Superior temporal gyrus (tissue), 1 donor: ENCODE measurements at regions not wholly inside any gene's neighbourhood (a gene's known extent, or its start where the extent isn't known, plus 50 kb on each side); places are given as distances from the start of the nearest gene placed in this dataset.
A peak's percentile ranks its signal among the peaks of the same experiment; 100 is the strongest.
"Not testable (repeated sequence)": the region's sequence is repeated elsewhere in the genome, so short reads cannot be mapped to it uniquely, and the experiment has no call there.

Experiments
- DNase-seq: peaks from one replicate; pipeline ENCODE4 v3.0.0-alpha.2; 2016; ENCODE audit errors: extremely low spot score

DNA sequence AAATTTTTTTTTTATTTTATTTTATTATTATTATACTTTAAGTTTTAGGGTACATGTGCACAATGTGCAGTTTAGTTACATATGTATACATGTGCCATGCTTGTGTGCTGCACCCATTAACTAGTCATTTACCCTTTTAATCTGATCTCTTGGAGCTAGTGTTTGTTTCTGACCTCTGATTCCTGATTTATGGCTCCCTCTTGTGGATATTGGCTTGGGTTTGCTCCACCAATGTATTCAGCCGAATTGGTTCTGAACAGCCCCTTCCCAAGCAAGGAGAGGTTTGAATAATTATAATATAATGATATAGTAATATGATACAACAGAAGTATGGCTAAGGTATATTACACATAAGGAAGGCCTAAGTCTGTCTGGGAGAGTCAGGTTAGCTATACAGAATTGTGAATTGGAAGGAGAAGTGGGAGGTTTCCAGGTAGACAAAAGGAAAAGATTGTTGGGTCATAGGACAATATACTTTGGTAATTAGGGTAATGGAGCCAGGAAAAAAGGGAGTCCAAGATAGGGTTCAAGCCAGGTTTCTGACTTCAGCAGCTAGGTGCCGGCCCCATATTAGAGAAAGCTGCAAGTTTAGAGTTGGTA, 53.1 kb upstream of the HMCN1 start:
- peak; percentile 71 for DNase-seq

DNA sequence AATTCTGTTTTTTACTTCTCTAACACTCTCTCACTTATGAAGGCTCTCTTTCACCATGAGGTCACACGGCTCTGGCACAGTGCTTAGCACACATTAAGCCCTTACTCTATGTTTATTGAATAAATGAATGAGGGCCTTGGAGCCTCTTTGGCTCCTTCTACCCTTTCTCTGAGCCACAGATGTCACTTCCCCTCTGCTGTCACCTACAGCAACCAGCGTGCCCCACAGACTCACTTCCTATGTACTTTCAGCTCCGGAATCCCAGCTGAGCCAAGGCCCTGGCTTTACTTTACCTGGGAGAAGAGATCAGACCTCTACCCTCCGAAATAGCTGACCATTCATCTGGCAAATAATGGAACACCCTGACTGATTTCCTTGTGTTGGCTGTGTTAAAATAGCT, 53.7 kb upstream of the HMCN1 start:
- no peak for DNase-seq

DNA sequence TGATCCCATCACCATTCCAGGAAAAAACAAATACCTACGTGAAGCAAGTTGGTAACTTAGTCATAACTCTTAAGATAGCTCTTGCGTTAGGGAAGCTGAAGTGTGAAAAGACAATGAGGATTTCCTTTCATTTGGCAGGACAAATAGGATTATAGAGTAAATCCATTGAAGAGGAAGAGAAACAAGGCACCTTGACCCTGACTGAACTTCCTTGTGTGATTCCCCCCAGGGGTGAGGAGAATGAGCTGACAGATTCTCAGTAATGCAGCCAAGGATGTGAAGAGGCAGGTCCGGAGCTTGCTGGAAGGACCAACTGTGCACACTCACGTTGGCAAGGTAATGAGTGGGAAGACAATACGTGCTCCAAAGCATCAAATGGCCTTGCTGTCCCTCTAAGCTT, 55.0 kb upstream of the HMCN1 start:
- DNase-seq, result no peak

DNA sequence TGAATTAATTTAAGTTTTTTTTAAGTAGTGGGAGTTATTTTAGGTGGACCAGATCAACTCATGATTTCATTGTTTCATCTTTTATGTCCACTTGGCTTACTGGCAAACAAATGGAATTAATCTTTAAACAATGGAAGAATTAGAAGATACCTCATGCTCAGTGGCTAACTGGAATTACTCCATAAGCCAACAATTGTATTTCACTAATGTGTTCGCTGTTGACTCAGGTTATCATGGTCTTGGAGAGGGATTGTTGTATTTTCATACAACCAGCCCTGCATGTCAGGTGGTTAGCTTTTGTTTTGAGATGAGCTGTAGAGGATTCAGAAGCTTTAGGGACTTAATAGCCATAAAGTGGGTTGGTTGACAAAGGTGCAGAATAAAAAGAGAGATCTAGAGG, 57.2 kb upstream of the HMCN1 start:
- DNase-seq, result no peak

DNA sequence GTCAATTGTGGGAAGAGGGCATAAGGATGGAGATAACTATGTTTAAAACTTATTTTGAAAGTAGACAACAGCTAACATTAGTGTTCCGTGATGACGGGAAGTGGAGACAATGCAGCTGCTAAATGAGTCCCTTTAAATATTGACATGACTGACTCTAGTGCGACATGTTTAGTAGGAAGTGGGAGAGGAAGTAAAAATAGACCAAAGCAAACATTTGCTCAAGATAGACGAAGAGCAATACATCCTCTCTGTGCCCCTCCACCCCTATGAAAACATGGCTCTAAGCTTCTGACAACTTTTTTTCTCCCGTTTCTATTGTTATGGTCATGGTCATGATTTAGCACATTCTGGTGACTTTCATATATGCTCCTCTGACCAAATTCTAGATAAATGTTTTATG, 60.0 kb upstream of the HMCN1 start:
- no peak for DNase-seq

DNA sequence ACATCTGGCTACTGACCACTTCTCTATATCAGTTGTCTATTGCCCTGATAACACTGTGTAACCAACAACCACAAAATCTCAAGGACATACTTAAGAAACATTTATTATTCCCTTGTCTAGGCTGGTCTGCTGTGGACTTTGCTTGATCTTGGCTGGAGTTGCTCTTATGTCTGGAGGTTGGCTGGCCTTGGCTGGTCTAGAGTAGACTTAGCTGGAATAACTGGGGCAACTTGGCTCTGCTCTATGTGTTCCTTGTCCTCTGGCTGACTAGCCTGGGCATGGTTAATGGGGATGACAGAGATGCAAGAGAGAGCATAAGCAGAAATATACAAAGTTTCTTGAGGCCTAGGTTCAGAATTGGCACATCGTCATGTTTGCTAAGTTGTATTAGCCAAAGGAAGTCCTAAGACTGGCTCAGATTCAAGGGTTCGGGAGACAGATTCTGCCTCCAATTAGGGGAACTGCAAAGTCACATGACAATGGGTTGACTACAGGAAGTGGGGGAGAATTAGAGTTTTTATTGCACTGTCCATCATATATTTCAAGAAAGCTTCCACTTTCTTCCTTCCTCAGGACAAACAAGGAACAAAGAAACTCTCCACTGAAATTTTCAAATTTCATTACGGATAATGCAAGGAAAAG, 61.4 kb upstream of the HMCN1 start:
- DNase-seq, result no peak

DNA sequence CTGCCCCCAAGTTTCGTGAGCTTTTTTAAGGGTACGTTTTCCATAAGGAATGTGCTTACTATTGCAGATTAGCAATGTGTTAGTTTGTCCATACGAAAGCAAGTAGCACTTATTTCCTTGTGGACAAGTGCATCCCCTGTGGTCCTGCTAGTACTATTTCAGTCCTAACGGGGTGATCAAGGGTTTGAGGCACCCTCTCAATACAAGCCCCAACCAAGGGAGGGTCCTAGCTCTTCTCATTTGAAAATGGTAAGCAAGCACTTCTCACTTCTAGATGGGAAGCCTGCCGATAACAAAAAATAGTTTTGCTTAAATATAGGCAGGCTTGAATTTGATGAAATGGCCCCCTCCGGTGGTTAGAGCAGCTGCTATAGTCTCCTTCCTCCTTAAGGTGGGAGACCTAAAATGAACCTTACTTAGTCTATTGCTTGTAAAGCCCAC, 64.0 kb upstream of the HMCN1 start:
- no peak for DNase-seq

DNA sequence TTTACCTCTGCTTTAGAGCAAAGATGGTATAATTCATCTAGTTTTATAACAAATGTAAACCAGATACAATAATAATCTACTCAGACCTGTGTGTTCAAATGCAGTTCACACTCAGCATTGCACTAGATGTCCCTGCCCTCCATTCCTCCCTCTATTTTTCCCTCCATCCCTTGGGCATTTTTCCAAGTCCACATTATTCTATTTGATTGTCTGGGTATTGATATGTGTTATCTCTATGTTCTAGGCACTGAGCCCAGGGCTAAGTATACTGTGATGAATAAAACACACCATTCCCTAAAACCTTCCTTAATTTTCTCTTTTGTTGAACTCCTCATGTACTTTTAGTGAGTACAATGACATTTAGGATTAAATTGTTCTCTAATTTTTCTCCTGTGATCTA, 66.2 kb upstream of the HMCN1 start:
- DNase-seq, result no peak

DNA sequence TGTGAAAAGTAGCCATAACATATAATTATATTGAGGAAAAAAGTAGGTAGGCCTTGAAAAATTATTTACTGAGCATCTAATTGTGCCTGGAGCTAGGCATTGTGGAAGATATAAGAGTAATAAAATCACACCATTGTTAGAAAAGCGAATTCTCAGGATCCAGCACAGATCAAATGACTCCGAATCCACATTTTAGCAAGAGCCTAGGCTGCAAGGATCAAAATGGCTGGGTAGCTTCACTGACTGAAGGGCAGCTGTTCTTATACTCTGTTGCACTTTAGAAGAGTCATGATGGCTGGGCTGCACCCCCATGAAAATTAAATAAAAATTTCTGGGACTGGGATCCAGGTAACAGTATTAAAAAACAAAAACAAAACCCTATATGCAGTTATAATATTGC, 67.6 kb upstream of the HMCN1 start:
- DNase-seq, result no peak

DNA sequence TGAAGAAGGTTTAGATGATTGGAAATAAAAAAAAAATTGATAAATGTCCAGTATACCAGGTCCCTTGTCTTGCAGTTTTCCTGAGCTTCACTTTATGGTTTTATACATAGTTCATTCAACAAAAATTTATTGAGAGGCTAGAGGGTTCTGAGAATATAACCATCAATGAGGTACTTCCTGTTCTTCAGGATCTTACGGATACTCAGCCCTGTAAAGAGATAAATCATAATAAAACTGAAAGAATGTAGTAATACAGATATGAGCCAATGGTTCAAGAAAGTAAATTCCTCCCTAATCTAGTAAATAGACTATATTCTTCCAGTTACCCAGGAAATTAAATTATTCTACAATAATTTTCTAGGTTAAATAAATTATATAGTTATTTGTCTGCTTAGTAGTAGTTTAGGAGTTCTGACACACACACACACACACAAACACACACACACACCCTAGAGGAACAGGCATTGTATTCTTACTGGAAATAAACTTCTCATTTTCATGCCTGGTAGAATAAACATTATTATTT, 70.4 kb upstream of the HMCN1 start:
- DNase-seq, result no peak

DNA sequence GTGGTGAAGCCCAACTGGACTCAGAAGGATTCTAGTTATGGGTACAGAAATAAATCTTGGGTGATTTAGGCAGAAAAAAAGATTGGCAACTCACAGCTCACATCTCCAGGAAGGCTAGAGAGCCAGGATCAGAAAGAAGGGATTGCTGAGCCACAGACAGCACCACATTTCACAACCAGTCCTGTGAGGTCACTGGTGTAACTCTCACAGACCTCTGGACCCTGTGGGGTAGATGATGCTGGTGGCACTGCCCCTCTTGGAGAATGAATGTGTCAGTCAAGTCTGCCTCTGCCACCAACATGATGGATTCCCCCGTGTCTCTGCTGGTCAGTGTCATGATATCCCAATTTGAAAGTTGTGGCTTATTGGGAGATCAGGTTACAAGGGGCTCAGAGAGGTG, 70.9 kb upstream of the HMCN1 start:
- DNase-seq, result no peak

DNA sequence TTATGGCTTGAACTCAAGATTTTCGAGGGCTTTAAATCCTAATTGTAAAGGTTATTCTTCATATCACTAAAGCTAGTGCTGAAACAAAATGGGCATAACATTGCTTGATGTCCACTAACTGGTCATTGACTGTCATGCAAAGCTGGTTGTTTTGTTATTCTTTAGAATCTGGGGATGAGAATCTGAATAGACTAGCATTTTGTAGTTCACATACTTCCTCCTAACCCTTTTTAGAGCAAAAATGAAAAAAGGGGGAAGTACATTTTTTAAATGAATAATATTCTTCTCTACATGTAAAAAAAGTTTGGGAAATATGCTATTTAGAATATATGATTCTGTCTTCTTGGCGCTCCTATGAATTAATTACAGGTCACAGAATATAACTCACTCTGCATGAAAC, 72.2 kb upstream of the HMCN1 start:
- no peak for DNase-seq

DNA sequence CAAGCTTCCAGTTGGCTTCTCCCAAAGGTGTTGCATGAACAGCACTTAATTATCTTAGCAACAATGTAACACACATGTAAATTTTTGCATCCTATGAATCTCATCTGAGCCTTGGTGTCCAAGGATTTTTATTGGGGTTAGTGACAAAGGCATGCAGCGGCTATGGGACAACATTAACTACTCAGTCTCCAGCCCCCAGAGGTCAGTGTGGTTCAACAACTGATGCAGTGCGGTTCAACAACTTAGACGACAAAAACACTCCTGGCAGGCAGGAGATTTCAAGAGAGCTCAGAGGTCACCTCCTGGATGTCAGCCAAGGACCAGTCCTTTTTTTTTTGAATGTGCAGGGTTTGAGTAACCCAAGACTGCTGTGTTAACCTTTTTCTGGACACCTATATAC, 77.5 kb upstream of the HMCN1 start:
- no peak for DNase-seq

DNA sequence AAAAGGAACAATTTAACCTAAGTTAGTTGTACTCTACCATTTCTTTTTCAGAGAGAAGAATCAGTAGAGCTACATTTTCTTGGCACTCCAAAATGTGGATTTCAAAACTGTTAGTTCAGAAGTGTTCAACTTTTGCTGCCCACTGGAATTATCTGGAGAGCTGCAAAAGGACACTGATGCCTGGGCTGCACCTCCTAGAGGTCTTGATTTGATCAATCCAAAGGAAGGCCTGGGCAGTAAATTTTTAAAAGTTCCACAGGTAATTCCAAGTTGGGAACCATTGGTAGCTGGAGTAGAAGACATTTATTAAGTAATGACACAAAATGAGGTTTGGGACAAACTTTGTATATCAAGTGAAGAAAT, 79.3 kb upstream of the HMCN1 start:
- no peak for DNase-seq

DNA sequence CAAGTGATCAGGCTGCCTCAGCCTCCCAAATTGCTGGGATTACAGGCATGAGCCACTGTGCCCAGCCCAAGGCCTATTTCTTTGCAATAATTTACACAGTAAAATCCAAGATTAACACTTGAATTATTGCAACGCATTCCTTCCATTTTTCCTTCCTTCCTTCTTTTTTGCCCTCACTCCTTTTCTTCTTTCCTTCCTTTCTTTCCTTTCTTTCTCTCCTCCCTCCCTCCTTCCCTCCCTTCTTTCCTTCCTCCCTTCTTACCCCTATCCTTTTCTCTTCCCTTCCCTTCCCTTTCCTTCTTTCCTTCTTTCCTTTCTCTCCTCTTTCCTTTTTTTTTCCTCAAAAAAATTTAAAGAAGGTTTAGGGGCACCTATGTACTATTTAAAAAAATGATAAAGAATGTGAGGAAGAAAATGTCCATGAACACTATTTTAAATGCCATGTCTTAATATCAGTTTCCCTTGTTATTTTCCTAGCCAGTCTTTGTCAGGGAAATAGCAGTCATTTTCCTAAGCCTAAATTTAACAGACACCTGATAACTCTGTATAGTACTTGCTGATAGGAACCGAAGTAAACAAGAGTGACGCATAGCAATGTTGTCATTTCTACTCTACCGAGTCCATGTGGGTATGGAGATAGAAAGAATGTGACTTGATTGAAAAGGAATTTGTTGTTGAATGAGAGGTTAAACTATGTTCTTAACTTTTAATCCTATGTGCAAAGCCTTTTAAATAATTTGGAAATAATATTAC, 79.8 kb upstream of the HMCN1 start:
- DNase-seq, result no peak

DNA sequence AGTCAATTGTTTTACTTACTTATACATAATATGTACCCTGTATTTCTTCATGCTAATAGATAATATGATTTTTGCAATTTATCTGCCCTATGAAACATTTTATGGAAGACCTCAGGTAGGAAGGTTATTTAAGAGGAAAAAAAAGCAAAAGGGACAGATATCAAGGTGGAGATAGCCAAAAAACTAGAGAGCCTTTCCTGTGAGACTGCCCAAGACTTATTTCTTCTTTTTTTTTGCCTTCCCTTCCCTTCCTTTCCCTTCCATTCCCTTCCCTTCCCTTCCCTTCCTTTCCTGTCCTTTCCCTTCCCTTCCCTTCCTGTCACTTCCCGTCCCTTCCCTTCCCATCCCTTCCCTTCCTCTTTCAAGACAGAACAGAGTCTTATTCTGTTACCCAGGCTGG, 80.6 kb upstream of the HMCN1 start:
- DNase-seq, result no peak

DNA sequence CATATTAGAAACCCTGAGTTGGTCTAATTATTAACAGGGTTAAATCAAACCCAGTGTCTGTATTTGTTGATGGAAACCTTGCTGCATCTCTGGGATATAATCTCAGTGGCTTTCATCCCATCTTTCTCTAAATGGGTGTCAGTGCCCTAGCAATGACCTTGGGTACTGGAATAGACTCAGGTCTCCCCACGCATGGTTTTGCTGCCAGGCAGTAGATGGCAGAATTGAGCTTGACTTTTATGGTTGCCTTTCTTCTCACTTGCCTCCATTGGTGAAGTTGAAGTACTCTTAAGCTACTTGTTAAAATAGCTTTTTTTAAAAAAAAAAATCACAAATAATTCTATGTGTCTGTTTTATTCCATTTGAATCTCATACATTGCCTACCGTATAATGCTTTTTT, 81.8 kb upstream of the HMCN1 start:
- DNase-seq, result no peak

DNA sequence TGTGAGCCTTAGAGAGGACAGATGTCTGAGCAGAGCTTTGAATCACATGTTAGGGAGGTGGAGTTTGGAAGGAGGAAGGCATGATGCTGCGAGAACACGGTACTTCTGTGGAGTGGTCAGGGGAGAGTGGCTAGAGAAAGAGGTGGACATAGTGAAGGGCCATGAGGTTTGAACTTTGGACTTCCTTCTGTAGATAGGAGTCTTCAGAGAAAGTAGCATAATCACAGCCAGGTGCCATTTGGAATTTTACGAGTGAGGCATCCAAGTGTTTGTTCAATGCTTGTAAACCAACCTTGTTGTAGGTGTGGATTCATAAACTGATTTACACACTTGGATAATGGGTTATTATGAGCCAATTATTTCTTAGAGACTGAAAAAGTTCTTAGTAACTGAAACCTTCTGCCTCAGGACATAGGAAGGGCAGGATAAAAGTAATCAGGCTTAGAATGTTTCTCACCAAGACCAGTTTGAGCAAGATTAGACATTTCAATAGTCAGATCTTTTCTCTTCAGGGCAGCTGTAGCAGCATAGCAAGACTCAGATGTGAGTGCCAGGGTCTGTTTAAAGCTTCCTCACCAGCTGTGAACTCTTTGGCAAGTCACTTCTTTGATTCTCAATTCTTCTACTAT, 83.5 kb upstream of the HMCN1 start:
- DNase-seq, result no peak

DNA sequence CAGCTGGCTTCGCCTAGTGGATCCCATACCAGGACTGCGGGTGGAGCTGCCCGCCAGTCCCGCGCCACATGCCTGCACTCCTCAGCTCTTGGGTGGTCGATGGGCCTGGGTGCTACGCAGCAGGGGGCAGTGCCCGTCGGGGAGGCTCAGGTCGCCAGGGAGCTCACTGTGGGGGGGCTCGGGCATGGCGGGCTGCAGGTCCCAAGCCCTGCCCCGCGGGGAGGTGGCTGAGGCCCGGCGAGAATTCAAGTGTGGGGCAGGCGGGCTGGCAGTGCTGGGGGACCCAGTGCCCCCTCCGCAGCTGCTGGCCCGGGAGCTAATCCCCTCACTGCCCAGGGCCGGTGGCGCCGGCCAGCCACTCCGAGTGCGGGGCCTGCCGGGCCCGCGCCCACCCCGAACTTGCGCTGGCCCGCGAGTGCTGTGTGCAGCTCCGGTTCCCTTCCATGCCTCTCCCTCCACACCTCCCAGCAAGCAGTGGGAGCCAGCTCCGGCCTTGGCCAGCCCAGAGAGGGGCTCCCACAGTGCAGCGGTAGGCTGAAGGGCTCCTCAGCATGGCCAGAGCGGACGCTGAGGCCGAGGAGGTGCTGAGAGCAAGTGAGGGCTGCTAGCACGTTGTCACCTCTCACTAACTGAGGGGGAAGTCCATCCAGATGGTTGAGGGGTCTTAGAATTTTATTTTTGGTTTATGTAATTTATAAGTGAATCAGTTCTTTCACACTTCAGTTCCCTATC, 85.2 kb upstream of the HMCN1 start:
- no peak for DNase-seq

DNA sequence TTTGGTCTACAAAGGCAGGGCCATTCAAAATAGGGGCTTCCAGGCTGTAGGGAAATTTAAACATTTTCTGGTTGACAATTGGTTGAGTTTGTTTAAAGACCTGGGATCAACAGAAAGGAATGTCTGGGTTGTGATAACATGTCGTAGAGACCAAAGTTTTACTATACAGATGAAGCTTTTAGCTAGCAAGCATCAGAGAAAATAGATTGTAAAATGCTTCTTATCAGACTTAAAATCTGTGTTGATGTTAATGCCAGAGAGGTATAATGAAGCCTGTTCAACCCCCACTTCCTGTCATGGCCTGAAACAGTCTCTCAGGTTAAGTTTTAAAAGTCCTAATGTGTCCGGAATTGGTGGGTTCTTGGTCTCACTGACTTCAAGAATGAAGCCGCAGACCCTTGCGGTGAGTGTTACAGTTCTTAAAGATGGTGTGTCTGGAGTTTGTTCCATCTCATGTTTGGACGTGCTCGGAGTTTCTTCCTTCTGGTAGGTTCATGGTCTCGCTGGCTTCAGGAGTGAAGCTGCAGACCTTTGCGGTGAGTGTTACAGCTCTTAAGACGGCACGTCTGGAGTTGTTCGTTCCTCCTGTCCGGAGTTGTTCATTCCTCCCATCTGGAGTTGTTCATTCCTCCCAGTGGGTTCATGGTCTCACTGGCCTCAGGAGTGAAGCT, 86.5 kb upstream of the HMCN1 start:
- DNase-seq, result not testable (repeated sequence)

DNA sequence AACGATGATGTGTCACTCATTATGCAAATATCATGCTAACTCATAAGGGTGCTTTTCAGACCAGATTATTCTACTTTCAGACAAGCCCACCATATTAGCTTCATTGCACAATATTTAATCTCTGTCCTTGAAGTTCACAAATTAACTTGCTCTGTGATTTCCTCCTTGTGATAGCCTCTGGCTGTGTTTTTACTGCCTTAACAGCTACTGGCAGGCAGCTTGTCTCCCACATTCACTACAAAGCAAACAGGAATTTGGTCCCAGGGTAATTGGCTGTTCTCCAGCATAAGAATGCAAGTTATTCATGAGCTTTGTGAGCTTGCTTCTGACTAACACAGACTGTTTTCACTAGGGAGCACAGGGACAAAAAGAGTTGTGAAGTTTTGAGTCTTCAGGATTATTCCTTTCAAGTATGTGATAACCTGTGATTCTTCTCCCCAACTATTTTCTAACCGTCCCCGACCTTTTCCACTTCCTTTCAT, 87.9 kb upstream of the HMCN1 start:
- peak; percentile 74 for DNase-seq
